Stimulated activated CD4-positive, alpha-beta T cell treated with anti-CD3 and anti-CD28 coated beads, Interleukin-4, amount 100 ng/mL, for 1 hour (primary cell): ENCODE measurements at regions not wholly inside any gene's neighbourhood (a gene's known extent, or its start where the extent isn't known, plus 50 kb on each side); places are given as distances from the start of the nearest gene placed in this dataset.

Source experiments
- DNase-seq: peaks from one replicate; pipeline ENCODE4 v3.0.0-alpha.2; 2020

DNA sequence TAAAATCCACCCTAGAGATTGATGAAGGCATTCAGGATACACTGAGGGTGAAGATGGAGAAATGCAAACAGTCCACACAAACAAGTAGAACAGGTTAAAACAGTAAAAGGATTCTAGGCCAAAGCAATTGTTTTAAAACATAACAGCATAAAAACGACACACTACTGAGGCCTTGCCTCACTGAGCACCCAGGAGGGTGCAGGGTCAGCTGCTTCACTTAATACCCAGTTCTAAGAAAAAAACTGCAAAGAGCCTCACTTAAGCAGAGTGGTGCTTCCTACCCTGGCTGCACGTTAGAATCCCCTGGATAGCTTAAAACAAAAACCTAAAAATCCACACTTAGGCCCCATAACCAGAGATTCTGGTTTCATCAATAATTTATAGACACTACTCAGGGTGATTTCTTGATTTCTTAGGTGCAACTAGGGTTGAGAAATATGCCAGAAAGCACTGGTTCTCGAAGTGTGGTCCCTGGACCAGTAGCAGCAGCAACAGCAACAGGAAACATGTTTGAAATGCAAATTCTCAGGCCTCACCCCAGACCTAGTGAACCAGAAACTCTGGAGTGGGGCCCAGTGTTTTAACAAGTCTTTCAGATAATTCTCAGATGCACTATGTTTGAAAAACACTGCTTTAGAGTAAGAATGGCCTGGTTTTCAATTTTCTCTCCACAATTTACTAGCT lies 279.1 kb downstream of the ZEB2 start:
- DNase-seq, result no peak

DNA sequence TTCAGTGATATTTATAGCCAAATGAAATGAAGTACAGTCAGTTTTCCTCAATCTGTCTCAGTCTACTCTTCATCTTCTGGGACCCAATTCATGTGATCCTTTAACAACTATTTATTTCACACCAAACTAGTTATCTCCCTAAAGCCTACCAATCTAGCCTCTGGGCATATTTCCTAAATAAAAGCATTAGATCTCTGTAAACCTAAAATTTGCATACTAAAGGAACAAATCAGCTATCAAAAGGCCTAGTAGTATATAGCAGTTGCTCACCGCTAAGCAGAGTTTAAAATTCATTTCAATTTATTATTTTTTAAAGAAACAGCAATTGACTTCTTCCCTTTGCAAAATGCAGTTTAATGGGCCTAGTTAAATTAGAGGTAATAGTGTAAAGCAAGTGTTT lies 280.2 kb downstream of the ZEB2 start:
- no peak for DNase-seq

DNA sequence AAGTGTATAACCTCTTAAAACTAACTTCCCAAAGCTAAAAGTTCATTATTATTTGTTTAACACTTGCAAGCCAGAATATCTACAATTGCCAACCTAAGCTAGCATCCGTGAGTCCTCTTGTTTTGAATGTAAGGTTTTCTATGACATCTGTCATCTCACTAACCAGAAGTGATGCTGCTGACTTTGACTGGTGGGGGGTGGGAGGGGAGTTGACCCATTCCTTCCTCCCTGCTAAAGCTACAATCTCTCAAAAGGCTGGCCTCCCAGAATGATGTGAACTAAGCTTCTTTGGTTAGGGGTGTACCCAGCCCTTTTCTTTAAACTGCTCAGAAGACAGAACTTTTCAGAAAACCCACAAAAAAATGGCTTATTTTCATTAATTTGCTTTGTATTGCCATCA lies 280.6 kb downstream of the ZEB2 start:
- no peak for DNase-seq

DNA sequence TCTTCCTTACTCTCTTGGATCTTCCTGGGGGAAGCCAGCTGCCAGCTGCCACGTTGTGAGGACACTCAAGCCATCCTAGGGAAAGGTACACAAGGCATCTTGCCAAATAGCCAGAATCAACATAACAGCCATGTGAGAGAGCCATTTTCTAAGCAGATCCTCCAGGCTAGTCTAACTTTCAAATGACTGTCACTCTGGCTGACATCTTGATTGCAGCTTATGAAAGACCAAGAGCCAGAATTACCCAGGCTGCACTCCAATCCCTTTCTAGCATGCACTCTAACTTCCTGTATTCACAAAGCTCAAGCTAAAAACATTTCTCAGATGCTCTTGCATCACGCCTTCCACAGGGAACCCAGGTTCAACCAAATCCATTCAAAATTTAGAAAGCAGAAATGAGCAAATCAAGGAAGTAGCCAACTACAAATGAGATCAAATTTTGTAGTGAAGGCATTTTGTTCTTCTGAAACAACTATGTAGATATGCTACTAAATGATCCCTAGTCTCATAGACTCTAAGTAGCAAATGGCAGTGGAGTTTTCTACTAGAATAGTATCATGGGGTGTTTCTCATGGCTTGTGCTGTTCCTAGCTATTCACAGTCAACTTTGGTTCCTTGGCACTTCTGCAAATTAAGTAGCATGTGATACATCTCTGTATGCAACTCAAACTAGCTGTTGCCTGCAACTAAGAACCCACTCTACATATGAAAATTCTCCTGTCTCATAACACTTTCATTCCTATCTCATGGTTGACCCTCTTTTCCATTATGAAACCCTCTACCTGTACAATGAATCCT lies 281.9 kb downstream of the ZEB2 start:
- DNase-seq, result no peak

DNA sequence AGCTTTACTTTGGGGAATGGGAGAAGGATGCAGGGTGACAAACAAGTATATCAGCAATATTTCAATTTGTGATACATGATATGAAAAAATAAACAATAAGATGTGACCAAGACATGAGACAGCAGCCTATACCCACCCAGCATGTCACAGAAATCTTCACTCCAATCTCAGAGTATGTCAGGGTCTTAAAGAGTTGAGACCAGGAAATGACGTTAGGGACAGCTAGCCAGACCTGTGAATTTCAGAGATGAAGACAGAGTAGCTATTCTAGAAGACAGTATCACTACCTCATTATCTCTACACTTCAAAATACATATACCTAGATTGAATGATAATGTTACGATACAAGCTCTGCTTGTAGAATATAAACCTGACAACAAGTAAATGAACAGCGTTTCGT lies 282.8 kb downstream of the ZEB2 start:
- DNase-seq, result no peak

DNA sequence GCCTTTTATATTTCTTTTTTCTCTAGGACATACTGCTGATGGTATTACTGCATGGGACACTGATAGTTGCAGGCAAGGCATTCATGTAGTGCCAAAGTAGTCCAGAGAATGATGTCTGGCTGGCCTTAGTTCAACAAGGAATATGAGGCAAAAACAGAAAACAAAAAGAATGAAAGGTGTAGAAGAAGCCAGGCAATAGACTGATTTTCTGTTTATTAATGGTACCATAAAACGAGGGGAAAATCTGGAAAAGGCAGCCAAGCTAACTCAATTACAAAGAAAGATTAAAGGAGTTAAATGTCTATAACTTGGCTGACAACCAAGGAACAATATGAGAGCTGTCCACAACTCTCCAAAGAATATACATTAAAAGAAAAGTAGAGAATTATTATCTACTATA lies 284.9 kb downstream of the ZEB2 start:
- DNase-seq, result no peak

DNA sequence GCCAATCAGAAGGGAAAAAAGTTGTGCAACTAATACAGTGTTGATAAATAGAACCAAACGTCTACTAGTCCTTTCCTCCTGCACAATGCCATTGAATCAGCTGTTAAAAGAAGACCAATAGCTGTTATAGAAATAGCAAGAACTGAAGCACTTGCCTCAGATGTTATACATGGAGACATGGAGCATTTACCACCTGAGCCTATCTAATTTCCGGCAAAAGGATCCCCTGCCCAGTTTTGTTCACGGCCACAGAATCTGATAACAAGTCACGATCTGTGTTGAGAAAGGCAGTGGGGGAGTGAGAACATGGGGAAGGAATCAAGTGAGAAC lies 285.4 kb downstream of the ZEB2 start:
- no peak for DNase-seq

DNA sequence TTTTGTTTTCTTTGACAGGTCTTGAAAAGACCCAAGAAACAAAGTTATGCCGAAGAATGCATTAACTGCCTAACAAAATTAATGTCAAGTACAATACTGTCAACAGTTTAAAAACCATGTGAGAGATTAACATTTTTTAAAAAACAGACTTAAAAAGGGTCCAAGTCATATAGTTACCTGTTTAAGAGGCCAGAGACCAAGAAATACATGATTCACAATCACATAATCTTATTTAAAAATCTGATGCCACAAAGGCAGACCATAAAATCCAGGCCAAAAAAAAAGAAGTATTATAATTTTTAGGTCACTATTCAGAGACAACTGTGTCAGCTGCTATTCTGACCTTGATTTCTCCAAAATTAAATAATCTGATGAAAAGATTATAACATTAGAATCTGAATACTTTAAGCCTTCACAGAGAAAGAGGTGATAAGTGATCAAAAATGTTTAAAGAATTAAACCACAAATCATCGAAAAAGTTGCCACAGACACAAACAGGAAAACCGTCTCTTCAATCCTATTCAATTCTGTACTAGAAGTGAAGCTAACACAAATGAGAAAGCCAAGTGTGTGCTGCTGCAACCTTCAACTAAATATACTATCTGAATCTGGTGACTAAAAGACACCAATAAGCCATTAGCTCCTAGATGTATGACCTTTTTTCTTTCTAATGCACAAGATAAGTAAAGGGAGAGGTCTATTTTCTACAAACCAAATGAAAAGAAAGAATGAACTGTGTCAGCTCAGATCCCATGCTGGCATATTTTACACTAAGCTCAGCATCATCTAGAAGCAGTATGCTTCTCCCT lies 286.0 kb downstream of the ZEB2 start:
- no peak for DNase-seq

DNA sequence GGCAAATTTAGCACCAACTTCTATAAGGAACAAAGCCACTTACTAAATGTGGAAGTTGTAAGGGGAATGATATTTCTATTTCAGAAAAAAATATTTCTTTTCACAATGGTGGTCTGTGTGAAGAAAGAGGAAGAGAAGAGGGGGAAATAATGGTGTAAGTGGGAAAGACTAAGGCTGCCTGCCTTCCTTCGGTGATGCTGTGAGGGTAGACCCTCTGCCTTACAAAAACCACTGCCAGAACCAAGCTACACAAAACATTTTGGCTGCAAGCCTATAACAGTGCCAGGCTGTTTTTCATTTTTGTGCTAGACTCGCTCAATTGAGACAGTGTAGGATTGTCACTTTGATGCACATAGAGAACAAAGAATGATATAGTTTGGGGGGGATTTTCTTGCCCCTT lies 286.6 kb downstream of the ZEB2 start:
- DNase-seq, result no peak

DNA sequence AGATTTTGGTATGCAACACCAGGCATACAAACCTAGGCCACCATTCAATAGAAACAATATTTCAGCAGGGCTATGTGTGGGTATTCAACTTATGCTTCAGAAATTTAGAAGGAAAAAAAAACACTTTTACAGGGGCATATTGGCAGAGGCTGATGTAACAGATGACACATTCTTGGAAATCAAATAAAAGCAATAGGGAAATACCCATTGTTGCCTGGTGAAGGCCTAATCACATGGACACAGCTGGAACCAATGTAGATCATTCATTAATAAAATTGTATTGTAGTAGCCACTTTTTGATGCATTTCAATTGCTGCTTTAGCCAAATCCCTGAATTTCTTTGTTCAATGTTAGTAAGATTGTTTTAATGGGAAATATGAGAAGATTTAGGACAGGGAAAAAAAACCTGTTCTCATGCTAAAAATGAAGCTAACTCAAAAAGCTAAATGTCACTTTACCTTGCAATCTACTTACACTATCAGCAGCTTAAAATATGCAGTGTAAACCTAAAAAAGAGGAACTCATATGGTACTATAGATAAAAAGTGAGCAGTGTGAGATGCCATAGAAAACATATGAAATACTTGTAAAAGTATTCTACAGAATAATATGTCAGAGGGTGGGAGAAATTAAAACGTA lies 289.4 kb downstream of the ZEB2 start:
- DNase-seq, result no peak

DNA sequence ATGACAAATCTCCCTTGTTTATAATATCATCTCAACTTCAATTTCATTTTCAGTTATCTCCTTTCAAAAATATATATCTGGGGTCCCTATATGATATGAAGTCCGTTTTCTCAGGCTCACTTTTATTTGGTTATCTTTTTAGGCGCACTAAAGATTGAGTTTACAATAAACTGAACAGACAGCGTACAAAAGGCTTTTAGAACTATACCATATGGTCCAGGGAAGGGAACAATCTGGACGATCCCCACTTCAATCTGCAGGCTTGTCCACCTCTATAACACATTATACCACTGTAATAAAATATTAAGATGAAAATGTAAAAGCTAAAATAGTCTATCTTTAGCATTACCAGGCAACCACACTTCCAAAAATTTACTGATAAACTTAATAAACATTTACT lies 289.9 kb downstream of the ZEB2 start:
- DNase-seq, result no peak

DNA sequence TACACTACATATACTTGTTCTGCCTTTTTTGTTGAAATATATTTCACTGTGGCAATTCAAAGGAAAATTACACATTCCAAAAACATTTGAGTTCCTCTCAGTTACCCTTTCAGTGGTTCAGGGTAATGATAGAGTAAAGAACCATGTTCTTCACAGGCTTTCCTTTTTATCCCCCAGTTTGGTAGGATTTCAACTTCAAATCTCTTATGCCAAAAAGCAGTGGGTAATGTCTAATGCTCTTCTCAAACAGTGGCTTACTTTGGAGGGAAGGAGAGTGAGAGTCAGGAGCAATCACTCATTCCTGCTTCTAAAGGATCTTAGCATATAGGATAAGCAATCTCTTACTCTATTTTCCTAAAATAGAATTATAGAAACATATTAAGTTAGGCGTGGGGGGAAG lies 290.6 kb downstream of the ZEB2 start:
- no peak for DNase-seq

DNA sequence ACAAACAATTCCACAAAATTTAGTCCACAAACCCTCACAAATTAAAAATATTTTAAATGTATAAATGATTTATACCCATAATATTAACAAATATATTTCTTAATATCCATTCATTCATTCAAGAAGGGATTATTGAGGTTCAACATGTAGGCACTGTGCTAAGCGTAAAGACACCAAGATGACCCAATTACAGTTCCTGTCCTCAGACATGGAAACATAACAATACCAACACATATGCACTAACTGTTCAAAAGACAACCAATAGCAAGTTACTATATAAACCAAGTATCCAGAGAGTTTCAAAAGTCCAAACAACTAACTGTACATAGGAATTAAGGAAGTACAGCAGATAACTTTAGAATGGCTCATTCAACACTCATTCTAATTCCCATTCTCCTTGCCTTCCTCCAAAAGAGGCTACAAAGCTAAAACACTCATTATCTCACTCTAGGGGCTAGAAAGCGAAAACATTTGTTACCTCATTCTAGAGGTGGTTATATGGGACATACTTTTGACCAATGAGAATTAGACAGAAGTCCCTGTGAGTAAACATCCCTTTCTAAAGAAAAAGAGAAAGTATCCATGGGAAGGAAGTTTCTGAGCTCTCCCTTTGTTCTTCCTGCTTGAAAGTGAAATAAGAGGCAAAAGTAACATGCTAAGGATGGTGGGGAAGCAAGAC lies 292.4 kb downstream of the ZEB2 start:
- DNase-seq, result no peak

DNA sequence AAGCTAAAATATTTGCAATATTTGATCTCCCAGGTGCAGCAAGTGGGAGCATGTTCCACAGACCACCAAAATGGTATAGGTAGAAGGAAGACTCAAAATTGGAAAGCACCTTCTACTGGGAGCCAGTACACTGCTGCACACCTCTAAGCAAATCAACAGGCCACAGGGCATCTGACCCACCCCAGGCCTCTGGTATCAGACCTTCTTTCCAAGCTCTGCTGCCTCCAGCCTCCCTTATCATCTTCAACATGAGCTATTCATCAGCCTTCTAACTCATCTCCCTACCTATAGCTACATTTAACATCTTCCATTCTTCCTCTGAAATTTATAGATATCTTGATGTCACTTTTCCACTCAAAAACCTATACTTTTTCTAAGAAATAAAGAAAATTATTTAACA lies 294.8 kb downstream of the ZEB2 start:
- no peak for DNase-seq

DNA sequence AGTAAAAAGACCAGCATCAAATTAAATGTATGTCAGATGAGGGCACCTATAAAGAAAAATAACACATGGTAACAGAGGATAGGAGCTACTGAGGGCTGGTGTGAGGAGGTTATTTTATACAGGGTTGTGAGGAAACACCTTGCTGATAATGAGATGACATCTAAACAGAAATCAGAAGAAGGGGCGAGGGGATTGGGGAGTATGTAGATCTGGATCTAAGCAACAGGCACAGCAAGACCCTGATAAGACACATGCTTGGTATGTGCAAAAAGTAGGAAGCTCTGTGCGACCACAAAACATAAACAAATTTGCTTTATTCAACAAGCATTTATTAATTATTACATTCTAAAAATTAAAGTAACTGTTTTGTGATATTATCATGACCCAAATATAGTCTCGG lies 295.4 kb downstream of the ZEB2 start:
- no peak for DNase-seq

DNA sequence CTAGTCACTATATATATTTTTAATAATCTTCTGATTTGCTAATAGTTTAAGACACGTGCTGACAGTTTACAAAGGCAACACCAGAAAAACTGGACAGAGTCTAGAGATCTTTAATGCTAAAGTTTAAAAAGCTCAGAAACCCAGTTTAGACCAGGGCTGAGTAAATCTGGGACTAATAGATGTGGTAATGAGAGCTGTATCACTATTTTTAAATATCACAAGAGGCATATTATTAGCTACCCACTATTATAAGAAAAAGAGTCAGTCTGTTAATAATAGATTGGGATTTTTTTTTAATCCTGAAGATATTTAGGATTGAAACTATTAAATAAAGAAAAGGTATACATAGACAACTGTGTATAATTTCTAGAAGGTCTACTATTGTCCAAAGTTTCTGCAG lies 299.9 kb downstream of the ZEB2 start:
- DNase-seq, result no peak

DNA sequence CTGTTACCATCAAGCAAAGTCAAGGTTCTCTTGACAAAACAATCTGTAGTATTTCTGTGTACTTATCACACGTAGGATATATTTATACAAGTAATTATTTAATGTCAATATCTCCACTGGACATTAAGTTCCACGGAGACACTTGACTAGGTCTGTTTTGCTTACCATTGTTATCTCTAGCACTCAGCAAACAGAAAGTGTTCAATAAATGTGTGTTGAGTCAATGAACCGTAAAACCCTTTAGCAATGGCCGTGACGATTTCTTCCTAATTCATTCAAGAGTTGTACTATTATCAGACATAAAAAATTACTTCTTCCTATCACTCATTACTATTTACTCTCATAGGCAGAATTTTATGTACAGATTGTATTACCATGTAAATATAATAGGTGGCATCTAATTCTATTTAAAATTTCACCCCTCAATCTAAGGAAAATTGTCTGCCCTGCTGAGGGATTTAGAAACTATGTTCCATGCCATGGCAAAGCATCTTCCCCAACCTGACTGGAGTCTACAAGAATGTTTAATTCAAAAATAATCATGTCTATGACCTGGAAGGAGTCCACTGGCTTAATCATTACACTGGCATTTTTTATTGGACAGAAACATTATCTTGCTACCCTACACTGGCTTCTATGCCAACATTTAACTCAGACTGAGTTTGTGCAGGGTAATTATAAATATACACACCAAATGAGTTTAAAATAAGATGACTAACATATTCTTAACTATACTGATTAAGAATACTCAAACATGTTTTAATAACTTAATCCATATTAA lies 301.9 kb downstream of the ZEB2 start:
- no peak for DNase-seq

DNA sequence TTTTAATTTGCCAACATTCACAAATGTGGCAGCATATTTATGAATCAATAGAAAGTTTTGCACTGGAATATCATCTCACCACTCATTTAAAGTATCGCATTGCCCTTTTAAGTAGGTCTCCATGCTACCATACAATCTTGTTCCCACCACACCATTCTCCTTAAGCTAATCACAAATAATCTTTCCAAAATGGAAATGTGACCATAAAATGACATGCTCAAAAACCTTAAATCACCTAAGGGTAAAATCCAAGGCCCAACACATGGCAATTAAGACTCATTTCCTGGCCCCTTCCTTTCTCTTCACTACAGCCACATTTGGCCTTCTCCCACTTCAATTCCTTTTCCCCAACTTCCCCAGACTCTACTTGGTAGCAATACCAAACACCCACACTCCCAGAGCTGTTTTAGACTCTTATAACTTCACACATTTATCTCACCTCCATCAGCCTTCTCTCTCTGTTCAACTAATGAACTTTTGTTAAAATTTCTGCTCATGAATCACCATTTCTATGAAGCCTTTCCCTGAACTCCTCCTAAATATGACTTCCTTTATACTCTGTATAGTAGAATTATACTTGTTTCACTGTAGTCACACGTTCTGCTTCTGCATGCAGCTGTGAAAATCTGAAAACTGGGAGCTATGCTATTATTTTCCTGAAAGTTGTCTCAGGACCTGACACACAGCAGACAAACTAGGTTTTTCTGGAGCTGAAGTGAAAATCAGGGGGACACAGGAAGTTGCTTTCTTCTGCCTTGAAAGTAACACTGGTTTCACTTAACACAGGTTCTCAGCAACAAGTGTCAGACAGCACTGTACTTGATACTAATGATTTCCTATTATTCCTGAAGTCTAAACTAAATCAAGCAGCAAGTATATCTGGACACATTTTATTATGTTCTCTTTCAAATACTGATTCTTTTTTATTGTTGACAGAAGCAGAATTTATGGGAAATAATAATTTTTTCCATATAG lies 303.9 kb downstream of the ZEB2 start:
- no peak for DNase-seq

DNA sequence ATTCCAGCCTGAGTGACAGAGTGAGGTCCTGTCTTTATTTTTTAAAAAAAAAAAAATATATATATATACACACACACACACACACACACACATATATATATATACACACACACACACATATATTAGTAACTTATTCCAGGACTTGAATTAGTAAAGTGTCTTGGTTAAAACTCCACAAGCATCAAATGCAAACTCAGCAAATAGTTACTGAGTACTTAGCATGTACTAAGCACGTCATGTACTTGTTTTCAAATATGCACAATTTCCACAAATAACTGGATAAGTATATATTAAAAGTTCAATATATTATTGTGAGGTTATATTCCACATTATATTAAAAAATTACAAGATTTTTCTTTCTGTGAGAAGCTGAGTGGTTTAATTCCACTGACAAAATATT lies 304.7 kb downstream of the ZEB2 start:
- no peak for DNase-seq

DNA sequence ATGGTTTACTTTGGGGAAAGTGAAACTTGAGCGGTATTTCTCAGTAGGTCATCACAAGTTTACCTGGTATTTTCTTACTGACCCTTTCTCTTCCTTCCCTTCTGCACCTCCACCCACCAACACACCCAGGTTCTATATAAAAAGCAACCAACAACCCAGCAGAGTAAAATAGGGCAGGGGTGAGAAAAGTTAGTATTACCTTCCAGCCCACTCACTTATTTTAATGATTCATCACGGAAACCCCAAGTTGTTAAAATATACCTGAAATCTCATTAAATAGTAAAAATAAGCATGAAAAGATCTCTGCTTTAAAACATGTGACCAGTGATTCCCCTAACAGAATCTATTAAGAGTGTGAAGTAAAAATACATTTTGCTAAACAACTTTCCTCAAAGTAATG lies 306.1 kb downstream of the ZEB2 start:
- DNase-seq, result no peak

DNA sequence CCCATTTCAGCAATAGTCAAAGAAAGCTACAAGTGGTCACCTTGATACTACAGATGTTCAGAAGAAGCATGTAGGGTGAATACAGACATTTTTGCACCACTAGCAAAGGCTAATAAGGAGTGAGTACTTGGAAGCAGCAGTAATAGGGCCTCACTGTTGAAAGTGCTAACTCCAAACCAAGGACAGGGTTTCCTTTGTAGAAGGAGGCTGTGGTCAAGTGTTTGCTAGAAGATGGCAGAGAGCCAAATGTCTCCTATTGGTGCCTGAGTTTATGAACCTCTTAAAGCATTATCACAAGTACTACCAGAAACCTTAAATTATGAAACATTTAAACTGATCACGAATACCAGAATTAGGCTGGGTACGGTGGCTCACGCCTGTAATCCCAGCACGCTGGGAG lies 308.1 kb downstream of the ZEB2 start:
- DNase-seq, result no peak
